ENCODE measurements at regions not wholly inside any gene's neighbourhood (a gene's known extent, or its start where the extent isn't known, plus 50 kb on each side); places are given as distances from the start of the nearest gene placed in this dataset.

DNA sequence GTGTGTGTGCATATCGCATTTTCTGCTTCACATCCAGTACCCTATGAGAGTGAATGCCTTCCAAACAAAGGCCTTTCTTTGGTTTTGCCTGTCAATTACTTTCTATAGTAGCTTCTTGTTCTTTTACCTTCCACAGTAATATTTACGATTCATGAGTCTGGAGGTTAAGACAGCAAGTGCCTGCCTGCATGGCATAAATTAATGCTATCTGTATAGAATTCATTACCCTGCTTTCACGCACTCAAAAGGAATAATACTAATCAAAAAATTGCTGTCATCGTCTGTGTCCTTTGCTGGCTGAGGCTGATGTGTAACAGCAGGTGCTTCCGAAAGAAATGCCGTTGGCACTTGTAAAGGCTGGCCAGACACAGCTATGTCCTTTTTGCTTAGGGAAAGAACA is 1304.4 kb upstream of the CDH6 start:
- DNase-seq (ENCODE audit: low spot score) (no peak), ATAC-seq (ENCODE audit: low FRiP score) (no peak)
- TF ChIP-seq CTCF (IDR thresholded peaks at IDR 0.05), result no peak

DNA sequence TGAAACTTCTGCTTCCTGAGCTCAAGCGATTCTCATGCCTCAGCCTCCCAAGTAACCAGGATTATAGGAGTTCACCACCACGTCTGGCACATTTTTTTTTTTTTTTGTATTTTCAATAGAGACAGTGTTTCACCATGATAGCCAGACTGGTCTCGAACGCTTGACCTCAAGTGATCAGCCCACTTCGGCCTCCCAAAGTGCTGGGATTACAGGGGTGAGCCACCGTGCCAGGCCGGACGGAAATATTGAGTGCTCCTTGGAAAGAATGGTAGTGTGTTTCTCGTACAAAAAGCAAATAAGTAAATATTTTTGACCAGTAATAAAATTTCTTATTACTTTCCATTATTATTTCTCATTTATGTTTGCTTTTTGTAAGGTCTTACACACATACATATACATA is 1307.9 kb upstream of the CDH6 start:
- no peak for ATAC-seq (ENCODE audit: low FRiP score)
- DNase-seq (ENCODE audit: low spot score), result no peak
- no peak for TF ChIP-seq CTCF (IDR thresholded peaks at IDR 0.05)

GRCh38 chr5:29882036-29882435 is 1311.5 kb upstream of the CDH6 start:
- no peak for TF ChIP-seq CTCF (IDR thresholded peaks at IDR 0.05)
- ATAC-seq (ENCODE audit: low FRiP score) (no peak), DNase-seq (ENCODE audit: low spot score) (no peak)

- DNase-seq (ENCODE audit: low spot score) (no peak), ATAC-seq (ENCODE audit: low FRiP score) (no peak)
- no peak for TF ChIP-seq CTCF (IDR thresholded peaks at IDR 0.05)
Measured at GRCh38 chr5:29879401-29879800, 1314.1 kb upstream of the CDH6 start.

- TF ChIP-seq CTCF (IDR thresholded peaks at IDR 0.05), result no peak
- ATAC-seq (ENCODE audit: low FRiP score) (no peak), DNase-seq (ENCODE audit: low spot score) (no peak)
Measured at GRCh38 chr5:29878599-29878998, 1314.9 kb upstream of the CDH6 start.

DNA sequence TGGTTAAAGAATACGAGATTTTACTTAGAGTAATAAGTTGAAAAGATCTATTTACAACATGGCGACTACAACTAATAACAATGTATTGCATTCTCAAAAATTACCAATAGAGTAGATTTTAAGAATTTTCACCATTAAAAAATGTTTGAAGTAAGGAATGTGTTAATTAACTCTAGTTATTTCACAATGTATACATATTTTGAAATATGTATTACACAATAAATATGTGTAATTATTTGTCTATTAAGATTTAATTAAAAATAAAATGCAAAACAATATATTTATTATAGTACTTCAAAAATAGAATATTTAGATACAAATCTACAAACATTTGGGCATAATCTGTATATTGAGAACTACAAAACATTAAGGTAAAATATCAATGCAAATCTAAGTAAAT is 1326.3 kb upstream of the CDH6 start:
- ATAC-seq (ENCODE audit: low FRiP score) (no peak), DNase-seq (ENCODE audit: low spot score) (no peak)
- no peak for TF ChIP-seq CTCF (IDR thresholded peaks at IDR 0.05)

DNA sequence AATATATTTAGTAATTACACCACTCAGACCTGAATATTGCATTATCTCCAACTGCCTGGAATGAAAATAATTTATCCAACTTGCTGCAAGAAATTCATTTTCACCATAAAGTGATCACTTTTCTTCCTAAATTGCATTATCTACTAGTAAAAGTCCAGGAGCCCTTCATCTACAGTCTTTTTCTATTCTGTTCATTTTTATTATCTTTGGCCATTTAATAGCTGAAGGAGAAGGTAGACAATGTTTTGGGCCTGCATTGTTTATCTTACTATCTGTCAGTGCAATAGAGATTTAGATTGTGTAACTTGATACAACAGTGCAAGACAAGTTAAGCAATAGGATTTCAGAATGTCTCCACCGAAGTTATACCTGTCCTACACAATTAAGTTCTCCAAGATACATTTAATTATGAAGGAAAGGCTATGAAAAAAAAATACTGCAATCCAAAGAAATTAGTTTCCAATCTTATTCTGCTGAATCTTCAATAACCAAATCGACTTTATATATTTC is 1339.7 kb upstream of the CDH6 start:
- ATAC-seq (ENCODE audit: low FRiP score), result no peak
- no peak for DNase-seq (ENCODE audit: low spot score)
- TF ChIP-seq CTCF (IDR thresholded peaks at IDR 0.05), result no peak
